Kidney (tissue), 13 donors: ENCODE measurements at regions not wholly inside any gene's neighbourhood (a gene's known extent, or its start where the extent isn't known, plus 50 kb on each side); places are given as distances from the start of the nearest gene placed in this dataset.

Experiments
- DNase-seq, 5 donors: peaks; one replicate each; pipeline ENCODE4 v3.0.0-alpha.2; 2013 to 2020
- FAIRE-seq: peaks from 2 replicates; lab custom pipeline; 2012; peaks lifted over from hg19 to GRCh38; lab: Jason Lieb, UNC
- H3K27ac ChIP-seq, 2 donors: one replicate each; pipeline ENCODE4 v1.7.0; 2013; ENCODE audit warnings: low read depth in 2 of 2, low read length in 2 of 2, inconsistent platforms in 1 of 2
- H3K27me3 ChIP-seq: one replicate; pipeline ENCODE4 v1.7.1; 2013; ENCODE audit warnings: low read length, inconsistent platforms; ENCODE audit not compliant: control insufficient read depth, insufficient read depth
- H3K36me3 ChIP-seq, 3 donors: one replicate each; pipeline versions ENCODE4 v1.7.0 to v1.7.1; 2013; ENCODE audit warnings: low read length in 3 of 3, control low read depth in 1 of 3, inconsistent platforms in 1 of 3; ENCODE audit not compliant: insufficient read depth in 3 of 3, control insufficient read depth in 2 of 3
- H3K4me1 ChIP-seq, 3 donors: one replicate each; pipeline versions ENCODE4 v1.7.0 to v1.7.1; 2013; ENCODE audit warnings: low read length in 3 of 3, inconsistent platforms in 1 of 3, low read depth in 1 of 3; ENCODE audit not compliant: control insufficient read depth in 2 of 3, insufficient read depth in 2 of 3
- H3K4me3 ChIP-seq, 3 donors: one replicate each; pipeline versions ENCODE4 v1.7.0 to v1.8.1; 2013; ENCODE audit warnings: low read length in 3 of 3, control low read depth in 1 of 3, inconsistent platforms in 1 of 3
- H3K9ac ChIP-seq, 3 donors: one replicate each; pipeline versions ENCODE4 v1.7.0 to v1.7.1; 2013; ENCODE audit warnings: low read length in 3 of 3, control low read depth in 1 of 3, inconsistent platforms in 1 of 3
- H3K9me3 ChIP-seq, 3 donors: one replicate each; pipeline versions ENCODE4 v1.7.0 to v1.7.1; 2013; ENCODE audit warnings: low read length in 3 of 3, control low read depth in 1 of 3, inconsistent platforms in 1 of 3; ENCODE audit not compliant: control insufficient read depth in 2 of 3, insufficient read depth in 1 of 3
- CTCF ChIP-seq: IDR thresholded peaks from 3 replicates; pipeline ENCODE4 v1.5.1; 2012; ENCODE audit warnings: mild to moderate bottlenecking, moderate library complexity, borderline replicate concordance; ENCODE audit not compliant: insufficient read depth; ENCODE audit errors: extremely low read depth
- intact Hi-C: fragments of 100-400 bp; cut with DNase I; formaldehyde crosslinking; loops from one replicate; pipeline ENCODE4 v1.11.1; 2022
- donor health status: control.
- donor health status: control.
- donor health status: control.
- donor health status: control.
- donor health status: control.
- donor health status: DM: yes; HTN: yes; CAD: no.
- donor health status: Normal renal cell carcinoma (clear cell type).

GRCh38 chr3:101954361-101954760 lies 105.0 kb downstream of the NFKBIZ start:
- Histone ChIP-seq H3K36me3 (no peaks in the 10 kb centered on the region), H3K4me3 (no peak overlapping the region), H3K4me1 (no peaks in the 10 kb centered on the region), H3K27ac (no peak overlapping the region), H3K9me3 (no peaks in the 10 kb centered on the region), H3K27me3 (no peaks in the 10 kb centered on the region), H3K9ac (no peak overlapping the region)
- intact Hi-C loops: no loop called here
- FAIRE-seq: no peak
- DNase-seq: no peak
- TF ChIP-seq CTCF: no peak

DNA sequence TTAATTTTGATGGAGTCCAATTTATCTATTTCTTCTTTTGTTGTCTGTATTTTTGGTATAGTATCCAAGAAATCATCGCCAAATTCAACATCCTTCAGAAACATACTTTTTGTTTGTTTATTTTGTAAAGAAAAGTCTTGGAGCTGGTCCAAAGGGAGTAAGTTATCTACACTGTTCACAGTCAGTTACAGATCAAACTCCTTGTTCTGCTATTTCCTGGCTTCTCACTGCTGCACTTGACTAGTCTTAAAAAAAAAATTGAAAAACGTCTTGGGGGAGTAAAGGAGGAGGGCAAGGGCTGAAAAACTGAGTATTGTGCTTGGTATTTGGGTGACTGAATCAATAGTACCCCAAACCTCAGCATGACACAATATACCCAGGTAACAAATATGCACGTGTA lies 105.6 kb downstream of the NFKBIZ start:
- no peaks in the 10 kb centered on the region for H3K4me1 ChIP-seq
- peak in 1 of 5 donors; percentile 34 for DNase-seq
- H3K27me3 ChIP-seq: no peaks in the 10 kb centered on the region
- FAIRE-seq: no peak
- TF ChIP-seq CTCF: no peak
- H3K27ac ChIP-seq: no peak overlapping the region
- intact Hi-C loops: no loop called here
- no peaks in the 10 kb centered on the region for H3K36me3 ChIP-seq
- H3K9me3 ChIP-seq: no peaks in the 10 kb centered on the region
- no peak overlapping the region for H3K4me3 ChIP-seq
- H3K9ac ChIP-seq: no peak overlapping the region

- H3K36me3 ChIP-seq: no peaks in the 10 kb centered on the region
- no peak for DNase-seq
- FAIRE-seq: no peak
Measured at GRCh38 chr3:101962055-101962454, 112.7 kb downstream of the NFKBIZ start.

More at GRCh38 chr3:101962055-101962454, 112.7 kb downstream of the NFKBIZ start:
- Histone ChIP-seq H3K4me1 (no peaks in the 10 kb centered on the region), H3K9me3 (no peaks in the 10 kb centered on the region), H3K9ac (no peak overlapping the region), H3K27me3 (no peaks in the 10 kb centered on the region), H3K4me3 (no peak overlapping the region), H3K27ac (no peak overlapping the region)
- intact Hi-C loops: no loop called here
- no peak for TF ChIP-seq CTCF
